HG02763 (cell line): ENCODE measurements at regions not wholly inside any gene's neighbourhood (a gene's known extent, or its start where the extent isn't known, plus 50 kb on each side); places are given as distances from the start of the nearest gene placed in this dataset.
A peak's percentile ranks its signal among the peaks of the same experiment; 100 is the strongest.
"Not testable (repeated sequence)": the region's sequence is repeated elsewhere in the genome, so short reads cannot be mapped to it uniquely, and the experiment has no call there.

Experiments used
- ATAC-seq: cut with Tn5 transposase; IDR thresholded peaks from one replicate; pipeline ENCODE4 v1.9.1; 2021; ENCODE audit warnings: mild to moderate bottlenecking, moderate library complexity; ENCODE audit not compliant: unreplicated experiment

- no peak for ATAC-seq
Measured at GRCh38 chr15:62316413-62317060, 151.5 kb upstream of the C2CD4B start.

- ATAC-seq = no peak
Measured at GRCh38 chr15:62320259-62320658, 155.2 kb upstream of the C2CD4B start.

- ATAC-seq = no peak
Measured at GRCh38 chr15:62323353-62323890, 158.3 kb upstream of the C2CD4B start.

- ATAC-seq = no peak
Measured at GRCh38 chr15:62324382-62324781, 159.3 kb upstream of the C2CD4B start.

- ATAC-seq = no peak
Measured at GRCh38 chr15:62325597-62325996, 160.5 kb upstream of the C2CD4B start.

GRCh38 chr15:62326460-62327011 is 161.5 kb upstream of the C2CD4B start:
- ATAC-seq = no peak

- no peak for ATAC-seq
Measured at GRCh38 chr15:62327406-62327805, 162.3 kb upstream of the C2CD4B start.

GRCh38 chr15:62332472-62332871 is 167.4 kb upstream of the C2CD4B start:
- ATAC-seq = not testable (repeated sequence)

- no peak for ATAC-seq
Measured at GRCh38 chr15:62334536-62334935, 169.5 kb upstream of the C2CD4B start.

- no peak for ATAC-seq
Measured at GRCh38 chr15:62337934-62338333, 172.8 kb upstream of the C2CD4B start.

GRCh38 chr15:62338497-62338896 is 173.4 kb upstream of the C2CD4B start:
- ATAC-seq = no peak

- no peak for ATAC-seq
Measured at GRCh38 chr15:62342959-62343358, 177.9 kb upstream of the C2CD4B start.

- no peak for ATAC-seq
Measured at GRCh38 chr15:62343397-62343796, 178.3 kb upstream of the C2CD4B start.

GRCh38 chr15:62344806-62345539 is 179.9 kb upstream of the C2CD4B start:
- ATAC-seq = peak; percentile 70

GRCh38 chr15:62346168-62346567 is 181.1 kb upstream of the C2CD4B start:
- ATAC-seq = no peak

- ATAC-seq = no peak
Measured at GRCh38 chr15:62348118-62348517, 183.0 kb upstream of the C2CD4B start.

GRCh38 chr15:62348623-62349022 is 183.5 kb upstream of the C2CD4B start:
- no peak for ATAC-seq

GRCh38 chr15:62352817-62353216 is 187.7 kb upstream of the C2CD4B start:
- no peak for ATAC-seq

GRCh38 chr15:62357431-62357830 is 192.3 kb upstream of the C2CD4B start:
- no peak for ATAC-seq

GRCh38 chr15:62359416-62359815 is 194.3 kb upstream of the C2CD4B start:
- ATAC-seq = no peak

- no peak for ATAC-seq
Measured at GRCh38 chr15:62360332-62361097, 195.4 kb upstream of the C2CD4B start.
